ENCODE measurements at regions not wholly inside any gene's neighbourhood (a gene's known extent, or its start where the extent isn't known, plus 50 kb on each side); places are given as distances from the start of the nearest gene placed in this dataset. TPM values are rescaled to one million over a fixed set of nuclear protein-coding genes. Genes with fewer than 3 reads are reported as not detected.

DNA sequence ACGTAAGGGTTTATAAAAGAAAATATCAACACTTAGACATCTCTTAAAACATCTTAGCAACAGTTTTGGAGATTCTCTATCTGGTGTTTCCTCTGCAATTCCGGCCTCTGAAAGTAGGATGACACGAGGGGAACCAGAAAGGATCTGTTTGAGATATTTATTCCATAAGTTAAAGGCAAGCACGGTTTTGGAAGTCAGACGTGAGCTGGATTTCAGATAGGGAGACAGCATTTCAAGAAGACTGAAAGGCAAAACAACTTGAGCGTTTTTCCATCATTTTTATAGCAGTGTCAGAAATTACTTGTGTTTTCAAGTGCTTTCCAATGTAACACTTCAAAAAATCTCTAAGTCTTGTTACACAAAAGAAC is 52.9 kb upstream of the BTN3A2 start (continued):
- no peak for TF ChIP-seq JUNB (IDR thresholded peaks at IDR 0.05; ENCODE audit: unreplicated experiment)
- TF ChIP-seq, protein P1, sequence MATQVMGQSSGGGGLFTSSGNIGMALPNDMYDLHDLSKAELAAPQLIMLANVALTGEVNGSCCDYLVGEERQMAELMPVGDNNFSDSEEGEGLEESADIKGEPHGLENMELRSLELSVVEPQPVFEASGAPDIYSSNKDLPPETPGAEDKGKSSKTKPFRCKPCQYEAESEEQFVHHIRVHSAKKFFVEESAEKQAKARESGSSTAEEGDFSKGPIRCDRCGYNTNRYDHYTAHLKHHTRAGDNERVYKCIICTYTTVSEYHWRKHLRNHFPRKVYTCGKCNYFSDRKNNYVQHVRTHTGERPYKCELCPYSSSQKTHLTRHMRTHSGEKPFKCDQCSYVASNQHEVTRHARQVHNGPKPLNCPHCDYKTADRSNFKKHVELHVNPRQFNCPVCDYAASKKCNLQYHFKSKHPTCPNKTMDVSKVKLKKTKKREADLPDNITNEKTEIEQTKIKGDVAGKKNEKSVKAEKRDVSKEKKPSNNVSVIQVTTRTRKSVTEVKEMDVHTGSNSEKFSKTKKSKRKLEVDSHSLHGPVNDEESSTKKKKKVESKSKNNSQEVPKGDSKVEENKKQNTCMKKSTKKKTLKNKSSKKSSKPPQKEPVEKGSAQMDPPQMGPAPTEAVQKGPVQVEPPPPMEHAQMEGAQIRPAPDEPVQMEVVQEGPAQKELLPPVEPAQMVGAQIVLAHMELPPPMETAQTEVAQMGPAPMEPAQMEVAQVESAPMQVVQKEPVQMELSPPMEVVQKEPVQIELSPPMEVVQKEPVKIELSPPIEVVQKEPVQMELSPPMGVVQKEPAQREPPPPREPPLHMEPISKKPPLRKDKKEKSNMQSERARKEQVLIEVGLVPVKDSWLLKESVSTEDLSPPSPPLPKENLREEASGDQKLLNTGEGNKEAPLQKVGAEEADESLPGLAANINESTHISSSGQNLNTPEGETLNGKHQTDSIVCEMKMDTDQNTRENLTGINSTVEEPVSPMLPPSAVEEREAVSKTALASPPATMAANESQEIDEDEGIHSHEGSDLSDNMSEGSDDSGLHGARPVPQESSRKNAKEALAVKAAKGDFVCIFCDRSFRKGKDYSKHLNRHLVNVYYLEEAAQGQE (IDR thresholded peaks at IDR 0.05; ENCODE audit: unreplicated experiment) = no peak
- no peak for TF ChIP-seq POLR2AphosphoS5 (IDR thresholded peaks at IDR 0.05; ENCODE audit: low read depth)
- no peak for TF ChIP-seq EZH2phosphoT487 (IDR thresholded peaks at IDR 0.05; ENCODE audit: unreplicated experiment)

DNA sequence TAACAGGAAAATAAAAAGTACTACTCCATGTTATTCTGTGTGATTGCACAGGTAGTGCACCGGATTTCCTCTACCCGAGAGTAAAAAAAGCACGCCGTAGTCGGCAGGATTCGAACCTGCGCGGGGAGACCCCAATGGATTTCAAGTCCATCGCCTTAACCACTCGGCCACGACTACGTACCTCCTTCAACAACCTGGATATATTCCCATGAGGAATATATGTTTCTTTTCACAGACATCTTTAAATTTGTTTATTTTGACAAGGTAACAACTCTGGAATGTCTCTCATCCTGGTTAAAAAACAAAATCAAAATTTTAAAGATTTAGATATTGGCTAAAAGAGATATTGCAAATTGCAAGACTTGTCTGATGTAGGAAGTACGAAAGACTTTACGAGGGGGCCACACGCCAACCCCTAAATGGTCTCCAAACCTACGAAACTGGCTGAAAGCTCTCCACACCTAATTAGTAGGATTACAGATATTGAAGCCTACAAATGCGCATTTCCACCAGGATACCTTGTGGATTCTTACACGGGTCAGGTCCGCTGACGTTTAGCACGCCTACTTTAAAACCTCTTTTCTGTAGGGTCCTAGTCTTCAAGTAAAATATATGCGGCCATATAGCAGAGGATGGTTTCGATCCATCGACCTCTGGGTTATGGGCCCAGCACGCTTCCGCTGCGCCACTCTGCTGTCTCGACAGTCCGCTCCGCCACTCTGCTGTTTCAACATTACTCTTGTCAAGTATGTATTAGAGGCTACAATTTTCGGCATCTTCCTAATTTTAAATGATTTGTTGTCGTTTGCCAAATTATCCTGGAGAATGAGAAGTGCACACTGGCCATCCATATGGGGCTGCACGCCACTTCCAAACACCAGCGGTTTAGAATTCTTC is 52.2 kb upstream of the BTN3A2 start:
- no peak overlapping the region; the same call in 1 of the 2 replicates for H3K27ac ChIP-seq (ENCODE audit: low read depth)
- H3K79me2 ChIP-seq (replicated peaks; ENCODE audit: insufficient read depth) = no peaks in the 10 kb centered on the region
- H3K4me3 ChIP-seq = peak overlapping the region; percentile 72
- H3K9me2 ChIP-seq (ENCODE audit: insufficient read depth) = no peaks in the 10 kb centered on the region
- no peaks in the 10 kb centered on the region for H3F3A ChIP-seq (replicated peaks; ENCODE audit: low read depth)
- Mint-ChIP-seq H3K27ac (peak overlapping the region; percentile 49; the same call in 1 of the 2 replicates), H3K9me3 (peaks cover 8% of the 10 kb centered on the region; the same call in 2 of the 3 replicates), H3K4me3 (peak overlapping the region; percentile 88), H3K27me3 (ENCODE audit: insufficient read depth, low read depth, poor library complexity) (peaks cover 33% of the 10 kb centered on the region), H3K4me1 (peaks cover 4% of the 10 kb centered on the region), H3K36me3 (ENCODE audit: low read depth) (peaks cover 5% of the 10 kb centered on the region; the same call in 1 of the 3 replicates)
- peak overlapping the region; percentile 80 for H3K4me2 ChIP-seq
- peak; percentile 84 for DNase-seq (ENCODE audit: low spot score)
- H3K36me3 ChIP-seq (ENCODE audit: insufficient read depth) = no peaks in the 10 kb centered on the region
- no peaks in the 10 kb centered on the region for H4K20me1 ChIP-seq (replicated peaks; ENCODE audit: insufficient read depth)
- ATAC-seq = peak; percentile 81
- no peaks in the 10 kb centered on the region for H3K4me1 ChIP-seq (ENCODE audit: insufficient read depth)
- no peaks in the 10 kb centered on the region for H3K27me3 ChIP-seq (ENCODE audit: insufficient read depth)
- H2AFZ ChIP-seq = peak overlapping the region; percentile 72
- TF ChIP-seq, protein P2, sequence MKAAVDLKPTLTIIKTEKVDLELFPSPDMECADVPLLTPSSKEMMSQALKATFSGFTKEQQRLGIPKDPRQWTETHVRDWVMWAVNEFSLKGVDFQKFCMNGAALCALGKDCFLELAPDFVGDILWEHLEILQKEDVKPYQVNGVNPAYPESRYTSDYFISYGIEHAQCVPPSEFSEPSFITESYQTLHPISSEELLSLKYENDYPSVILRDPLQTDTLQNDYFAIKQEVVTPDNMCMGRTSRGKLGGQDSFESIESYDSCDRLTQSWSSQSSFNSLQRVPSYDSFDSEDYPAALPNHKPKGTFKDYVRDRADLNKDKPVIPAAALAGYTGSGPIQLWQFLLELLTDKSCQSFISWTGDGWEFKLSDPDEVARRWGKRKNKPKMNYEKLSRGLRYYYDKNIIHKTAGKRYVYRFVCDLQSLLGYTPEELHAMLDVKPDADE (IDR thresholded peaks at IDR 0.05) = peak; percentile 42; the same call in 1 of the 2 replicates
- TF ChIP-seq EZH2phosphoT487 (IDR thresholded peaks at IDR 0.05; ENCODE audit: unreplicated experiment) = no peak
- TF ChIP-seq CREB1 (CRISPR knock-in tag; IDR thresholded peaks at IDR 0.05; ENCODE audit: low read depth) = peak; percentile 39; the same call in 1 of the 2 replicates

Small RNAs in the stretch of these regions (small RNA-seq; reads per million reads assigned to genes)
- gene AL031777.2 (ENCODE audit: low replicate concordance) (not detected), gene HIST1H2AD (ENCODE audit: low replicate concordance) (11.9 reads per million, percentile 97 among the genes with 10 or more reads in this experiment), gene HIST1H2APS3 (ENCODE audit: low replicate concordance) (0.12 reads per million), gene HIST1H4G (ENCODE audit: low replicate concordance) (not detected), gene LARP1P1 (ENCODE audit: low replicate concordance) (not detected)
